ENCODE measurements at regions not wholly inside any gene's neighbourhood (a gene's known extent, or its start where the extent isn't known, plus 50 kb on each side); places are given as distances from the start of the nearest gene placed in this dataset.

DNA sequence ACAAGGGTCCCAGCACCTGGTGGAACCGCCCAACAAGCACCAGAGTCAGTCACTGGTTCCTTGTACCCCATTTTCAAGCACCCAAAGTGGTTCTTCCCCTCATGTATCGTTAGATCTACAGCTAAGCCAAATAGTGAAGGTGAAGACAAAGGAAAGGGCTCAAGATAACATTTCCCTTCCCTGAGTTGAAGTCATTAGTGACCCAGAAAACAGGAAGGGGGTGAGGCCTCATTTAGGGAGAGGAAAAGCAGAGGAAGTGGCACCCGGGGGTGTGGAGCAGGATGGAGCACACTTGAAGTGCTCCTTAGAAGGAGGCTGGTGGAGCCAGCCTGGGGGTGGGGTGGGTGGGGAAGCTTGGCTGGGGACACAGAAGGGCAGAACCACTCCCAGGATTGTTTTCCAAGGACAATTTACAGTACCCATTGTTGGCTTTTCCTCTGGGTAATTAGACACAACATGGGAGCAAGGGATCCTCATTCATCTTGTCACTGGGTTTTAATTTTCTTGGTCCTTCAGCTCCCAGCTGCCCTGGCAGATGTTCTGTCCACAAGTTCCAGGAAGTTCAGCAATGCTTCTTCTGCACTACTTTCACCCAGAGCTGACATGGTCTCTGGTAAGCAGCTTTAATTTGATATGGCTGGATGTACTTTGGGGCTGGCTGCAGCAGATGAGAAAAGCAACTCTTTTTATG, 73.3 kb upstream of the CD93 start:
- Histone ChIP-seq H3K9me1 (replicated peaks; ENCODE audit: control insufficient read depth, extremely low read depth, insufficient read depth, low read length) (no peaks in the 10 kb centered on the region), H3K27ac (ENCODE audit: insufficient read depth, low read depth, low read length) (peak overlapping the region; percentile 21), H3K9me3 (replicated peaks; ENCODE audit: control insufficient read depth, insufficient read depth, low read length) (no peaks in the 10 kb centered on the region), H3K36me3 (ENCODE audit: control insufficient read depth in 2 of 2, extremely low read depth in 1 of 2, insufficient read depth in 2 of 2, low read length in 2 of 2) (no peaks in the 10 kb centered on the region), H3K27me3 (ENCODE audit: control insufficient read depth in 2 of 2, insufficient read depth in 2 of 2, low read length in 2 of 2) (no peaks in the 10 kb centered on the region), H3K4me2 (ENCODE audit: insufficient read depth, low read length) (peak overlapping the region; percentile 37), H3K79me2 (ENCODE audit: control insufficient read depth, insufficient read depth, low read length) (no peaks in the 10 kb centered on the region), H3K9ac (replicated peaks; ENCODE audit: extremely low read depth, insufficient read depth, low read length) (no peak overlapping the region), H3K4me3 (replicated peaks in 1 of 3; ENCODE audit: insufficient read depth in 1 of 3, low read depth in 1 of 3, low read length in 3 of 3) (no peak overlapping the region), H3K4me1 (ENCODE audit: control insufficient read depth, extremely low read depth, insufficient read depth, low read length) (peaks cover 44% of the 10 kb centered on the region), H2AFZ (ENCODE audit: low read depth, low read length) (peak overlapping the region; percentile 43), H4K20me1 (replicated peaks; ENCODE audit: control insufficient read depth, extremely low read depth, insufficient read depth, low read length) (no peaks in the 10 kb centered on the region)
- DNase-seq (ENCODE audit: low read depth, low spot score) (no peak), FAIRE-seq (peak; percentile 78)
- TF ChIP-seq GATA2 (IDR thresholded peaks at IDR 0.05; ENCODE audit: insufficient read depth, insufficient read length, low read depth, low read length) (peak; percentile 54), POLR2AphosphoS5 (IDR thresholded peaks at IDR 0.05; ENCODE audit: insufficient read depth, low read depth, low read length) (no peak)
- POLR2A ChIA-PET: interaction anchor here (1.2 to 1.5 kb wide), 2 partner anchors 19 to 74 kb away, joined by 3 read pairs; partner anchors contain the start of gene CD93
- dilution Hi-C loops (cut with MboI; ENCODE audit: extremely low pct_ligation_motif_present, low sequenced_read_pairs): no loop called here
- BruUV-seq (replicated peaks): no TSS peak
- CTCF ChIA-PET: interaction anchor here (0.7 to 9.7 kb wide), 10 partner anchors 10 to 468 kb away, joined by 3 to 38 read pairs (median 4); no protein-coding TSS in a partner anchor
- intact Hi-C loops (cut with micrococcal nuclease): no loop called here

GRCh38 chr20:23157734-23158133, 71.6 kb upstream of the CD93 start:
- H3K4me3 ChIP-seq (replicated peaks in 1 of 3; ENCODE audit: insufficient read depth in 1 of 3, low read depth in 1 of 3, low read length in 3 of 3): no peak overlapping the region
- no peaks in the 10 kb centered on the region for H4K20me1 ChIP-seq (replicated peaks; ENCODE audit: control insufficient read depth, extremely low read depth, insufficient read depth, low read length)
- no TSS peak for BruUV-seq (replicated peaks)
- no peaks in the 10 kb centered on the region for H3K36me3 ChIP-seq (ENCODE audit: control insufficient read depth in 2 of 2, extremely low read depth in 1 of 2, insufficient read depth in 2 of 2, low read length in 2 of 2)
- no peaks in the 10 kb centered on the region for H3K27me3 ChIP-seq (ENCODE audit: control insufficient read depth in 2 of 2, insufficient read depth in 2 of 2, low read length in 2 of 2)
- FAIRE-seq (no peak), DNase-seq (ENCODE audit: low read depth, low spot score) (no peak)
- no peaks in the 10 kb centered on the region for H3K9me3 ChIP-seq (replicated peaks; ENCODE audit: control insufficient read depth, insufficient read depth, low read length)
- peaks cover 53% of the 10 kb centered on the region for H3K4me1 ChIP-seq (ENCODE audit: control insufficient read depth, extremely low read depth, insufficient read depth, low read length)
- TF ChIP-seq FOS (IDR thresholded peaks at IDR 0.05; ENCODE audit: borderline replicate concordance, insufficient read depth, low read length) (no peak), GATA2 (IDR thresholded peaks at IDR 0.05; ENCODE audit: insufficient read depth, insufficient read length, low read depth, low read length) (no peak), POLR2AphosphoS5 (IDR thresholded peaks at IDR 0.05; ENCODE audit: insufficient read depth, low read depth, low read length) (no peak), POLR2A (IDR thresholded peaks at IDR 0.05; ENCODE audit: low read depth, low read length) (no peak), JUN (IDR thresholded peaks at IDR 0.05; ENCODE audit: borderline replicate concordance, insufficient read depth, insufficient read length, low read depth) (no peak), MAX (IDR thresholded peaks at IDR 0.05; ENCODE audit: insufficient read depth, insufficient read length) (no peak), EZH2 (IDR thresholded peaks at IDR 0.05; ENCODE audit: borderline replicate concordance, low read depth, low read length, severe bottlenecking) (no peak), MYC (IDR thresholded peaks at IDR 0.05; ENCODE audit: low read depth, low read length) (no peak)
- TF ChIP-seq, protein P1, sequence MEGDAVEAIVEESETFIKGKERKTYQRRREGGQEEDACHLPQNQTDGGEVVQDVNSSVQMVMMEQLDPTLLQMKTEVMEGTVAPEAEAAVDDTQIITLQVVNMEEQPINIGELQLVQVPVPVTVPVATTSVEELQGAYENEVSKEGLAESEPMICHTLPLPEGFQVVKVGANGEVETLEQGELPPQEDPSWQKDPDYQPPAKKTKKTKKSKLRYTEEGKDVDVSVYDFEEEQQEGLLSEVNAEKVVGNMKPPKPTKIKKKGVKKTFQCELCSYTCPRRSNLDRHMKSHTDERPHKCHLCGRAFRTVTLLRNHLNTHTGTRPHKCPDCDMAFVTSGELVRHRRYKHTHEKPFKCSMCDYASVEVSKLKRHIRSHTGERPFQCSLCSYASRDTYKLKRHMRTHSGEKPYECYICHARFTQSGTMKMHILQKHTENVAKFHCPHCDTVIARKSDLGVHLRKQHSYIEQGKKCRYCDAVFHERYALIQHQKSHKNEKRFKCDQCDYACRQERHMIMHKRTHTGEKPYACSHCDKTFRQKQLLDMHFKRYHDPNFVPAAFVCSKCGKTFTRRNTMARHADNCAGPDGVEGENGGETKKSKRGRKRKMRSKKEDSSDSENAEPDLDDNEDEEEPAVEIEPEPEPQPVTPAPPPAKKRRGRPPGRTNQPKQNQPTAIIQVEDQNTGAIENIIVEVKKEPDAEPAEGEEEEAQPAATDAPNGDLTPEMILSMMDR (IDR thresholded peaks at IDR 0.05; ENCODE audit: extremely low read depth in 1 of 2, insufficient read depth in 1 of 2, low read depth in 1 of 2, low read length in 2 of 2): no peak
- dilution Hi-C loops (cut with MboI; ENCODE audit: extremely low pct_ligation_motif_present, low sequenced_read_pairs) (no loop called here), intact Hi-C loops (cut with micrococcal nuclease) (no loop called here)
- H3K9ac ChIP-seq (replicated peaks; ENCODE audit: extremely low read depth, insufficient read depth, low read length): no peak overlapping the region
- H3K4me2 ChIP-seq (ENCODE audit: insufficient read depth, low read length): no peak overlapping the region
- H2AFZ ChIP-seq (ENCODE audit: low read depth, low read length): no peak overlapping the region
- ChIA-PET POLR2A (no interaction called here), CTCF (interaction anchor here (0.9 to 3.4 kb wide), 8 partner anchors 11 to 466 kb away, joined by 3 to 20 read pairs (median 4); no protein-coding TSS in a partner anchor)
- no peak overlapping the region for H3K27ac ChIP-seq (ENCODE audit: insufficient read depth, low read depth, low read length)
- no peaks in the 10 kb centered on the region for H3K9me1 ChIP-seq (replicated peaks; ENCODE audit: control insufficient read depth, extremely low read depth, insufficient read depth, low read length)
- H3K79me2 ChIP-seq (ENCODE audit: control insufficient read depth, insufficient read depth, low read length): no peaks in the 10 kb centered on the region

All from endothelial cell of umbilical vein (primary cell).